Spleen (tissue), 7 donors: ENCODE measurements at regions not wholly inside any gene's neighbourhood (a gene's known extent, or its start where the extent isn't known, plus 50 kb on each side); places are given as distances from the start of the nearest gene placed in this dataset.

ENCODE experiments used
- CTCF ChIP-seq, 11 experiments: fragments of 200-600 bp in 7 of 11; fragments of 450-650 bp in 4 of 11; sonication (generic) in 4 of 11; IDR thresholded peaks in 8 of 11; conservative IDR thresholded peaks in 3 of 11; 1 replicate in 7 of 11; 2 replicates in 4 of 11; pipeline versions ENCODE4 v1.4.0 to v1.8.0; 2016 to 2021; ENCODE audit warnings: antibody characterized with exemption in 11 of 11, inconsistent platforms in 4 of 11, mild to moderate bottlenecking in 1 of 11
- POLR2A ChIP-seq, 3 donors: fragments of 450-650 bp; IDR thresholded peaks; one replicate each; pipeline ENCODE4 v1.5.1; 2017; ENCODE audit warnings: antibody characterized with exemption in 3 of 3, mild to moderate bottlenecking in 1 of 3
- POLR2AphosphoS5 ChIP-seq, 3 donors: sonication (generic); formaldehyde crosslinking; IDR thresholded peaks; one replicate each; pipeline ENCODE4 v1.5.1; 2017; ENCODE audit warnings: antibody characterized with exemption in 3 of 3
- donor health status: DM: no; HTN: no; CAD: no; lungs with moderate emphysema.
- donor health status: DM: no; HTN: no; CAD: no.
- donor health status: DM: no; HTN: no; CAD: no.

- no peak for TF ChIP-seq POLR2A (IDR thresholded peaks at IDR 0.05)
- TF ChIP-seq CTCF (IDR thresholded peaks at IDR 0.05 in 8 of 11, conservative IDR thresholded peaks at IDR 0.05 in 3 of 11) = no peak
- TF ChIP-seq POLR2AphosphoS5 (IDR thresholded peaks at IDR 0.05) = no peak
Measured at GRCh38 chr16:80029761-80030481, 429.4 kb upstream of the MAF start.
